CD4-positive, CD25-positive, alpha-beta regulatory T cell (primary cell): ENCODE measurements at regions not wholly inside any gene's neighbourhood (a gene's known extent, or its start where the extent isn't known, plus 50 kb on each side); places are given as distances from the start of the nearest gene placed in this dataset.
"Not testable (repeated sequence)": the region's sequence is repeated elsewhere in the genome, so short reads cannot be mapped to it uniquely, and the experiment has no call there.

Source experiments
- ATAC-seq, 2 donors: fragments of 150-1000 bp; cut with Tn5 transposase; one replicate each; pipeline ENCODE4 v1.10.0; 2021; ENCODE audit warnings: low read depth in 2 of 2, moderate number of reproducible peaks in 2 of 2, moderate library complexity in 1 of 2
- DNase-seq, 3 donors: peaks; one replicate each; pipeline versions ENCODE4 v3.0.0 to v3.0.0-alpha.2; 2012 to 2022; ENCODE audit warnings: mixed read lengths in 1 of 3
- H3K27ac ChIP-seq: one replicate; pipeline ENCODE4 v1.7.0; 2013; ENCODE audit warnings: mild to moderate bottlenecking, low read length; ENCODE audit not compliant: insufficient read depth, poor library complexity, severe bottlenecking
- H3K27me3 ChIP-seq: one replicate; pipeline ENCODE4 v1.7.0; 2013; ENCODE audit warnings: low read length; ENCODE audit not compliant: control insufficient read depth, insufficient read depth
- H3K36me3 ChIP-seq: one replicate; pipeline ENCODE4 v1.7.0; 2013; ENCODE audit warnings: mild to moderate bottlenecking, low read length, moderate library complexity; ENCODE audit not compliant: control insufficient read depth, insufficient read depth
- H3K4me1 ChIP-seq: 2 replicates; pipeline ENCODE4 v1.7.0; 2013; ENCODE audit warnings: mild to moderate bottlenecking, low read length; ENCODE audit not compliant: insufficient read depth, control insufficient read depth, poor library complexity, severe bottlenecking
- H3K4me3 ChIP-seq: one replicate; pipeline ENCODE4 v1.7.0; 2013; ENCODE audit warnings: low read depth, mild to moderate bottlenecking, low read length, moderate library complexity
- H3K9me3 ChIP-seq, 2 experiments: 1 replicate in 1 of 2; 2 replicates in 1 of 2; pipeline ENCODE4 v1.7.0; 2013; ENCODE audit warnings: low read length in 2 of 2, mild to moderate bottlenecking in 1 of 2, moderate library complexity in 1 of 2; ENCODE audit not compliant: control insufficient read depth in 2 of 2
- H3K27ac Mint-ChIP-seq, 3 donors: one replicate each; pipeline ENCODE4 v1.8.0; 2020 to 2022; ENCODE audit warnings: mild to moderate bottlenecking in 3 of 3, mixed read lengths in 3 of 3, moderate library complexity in 2 of 3
- H3K27me3 Mint-ChIP-seq: one replicate; pipeline ENCODE4 v1.8.0; 2022; ENCODE audit warnings: mild to moderate bottlenecking, mixed read lengths
- H3K36me3 Mint-ChIP-seq: one replicate; pipeline ENCODE4 v1.8.0; 2020; ENCODE audit warnings: mixed read lengths
- H3K4me1 Mint-ChIP-seq, 4 donors: one replicate each; pipeline ENCODE4 v1.8.0; 2020 to 2022; ENCODE audit warnings: mixed read lengths in 4 of 4, mild to moderate bottlenecking in 1 of 4
- H3K4me3 Mint-ChIP-seq, 4 donors: one replicate each; pipeline ENCODE4 v1.8.0; 2020 to 2022; ENCODE audit warnings: mild to moderate bottlenecking in 4 of 4, mixed read lengths in 4 of 4, moderate library complexity in 3 of 4
- H3K9me3 Mint-ChIP-seq, 7 donors: one replicate each; pipeline ENCODE4 v1.8.0; 2020 to 2022; ENCODE audit warnings: mixed read lengths in 7 of 7, mild to moderate bottlenecking in 3 of 7, moderate library complexity in 2 of 7

DNA sequence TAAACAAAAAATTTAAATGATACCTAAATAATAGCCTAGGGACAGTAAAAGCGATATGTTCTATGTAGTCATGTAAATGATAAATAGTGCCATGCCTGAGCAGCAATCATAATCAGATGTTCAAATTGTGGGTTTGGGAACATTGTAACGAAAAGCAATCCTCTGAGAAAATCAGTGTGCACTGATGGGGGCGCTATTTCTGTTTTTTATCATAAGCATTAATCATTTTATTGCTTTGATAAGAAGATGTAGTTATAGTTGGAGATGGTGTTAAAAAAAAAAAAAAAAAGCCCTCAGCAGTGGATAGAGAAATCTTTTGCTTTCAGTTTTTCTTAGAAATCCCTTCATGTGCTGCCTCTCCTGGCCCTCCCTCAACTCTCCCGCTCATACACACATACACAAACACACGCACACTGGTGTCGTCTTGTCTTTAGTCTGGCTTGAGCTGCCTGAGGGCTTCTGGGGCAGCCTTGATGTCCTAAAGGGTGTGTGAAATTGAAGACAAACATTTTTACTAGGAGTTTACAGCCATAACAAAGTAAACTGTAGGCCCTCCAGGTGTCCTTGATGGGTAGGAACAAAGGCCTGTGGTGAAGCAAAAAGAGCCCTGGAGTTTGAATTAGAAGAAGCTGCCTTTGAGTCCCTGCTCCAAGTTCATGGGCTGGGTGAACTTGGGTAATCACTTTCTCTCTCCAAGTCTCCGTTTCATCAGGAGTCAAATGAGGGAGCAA, 428.1 kb downstream of the SOX2 start:
- DNase-seq = no peak
- no peak overlapping the region for H3K4me3 Mint-ChIP-seq

GRCh38 chr3:182142928-182143327, 431.2 kb downstream of the SOX2 start:
- Mint-ChIP-seq H3K27ac (no peak overlapping the region), H3K4me3 (no peak overlapping the region), H3K36me3 (no peaks in the 10 kb centered on the region), H3K4me1 (no peaks in the 10 kb centered on the region), H3K27me3 (no peaks in the 10 kb centered on the region), H3K9me3 (no peaks in the 10 kb centered on the region)
- Histone ChIP-seq H3K27me3 (no peaks in the 10 kb centered on the region), H3K9me3 (no peaks in the 10 kb centered on the region), H3K36me3 (no peaks in the 10 kb centered on the region), H3K4me3 (no peak overlapping the region), H3K27ac (no peak overlapping the region), H3K4me1 (no peaks in the 10 kb centered on the region)
- ATAC-seq = no peak
- DNase-seq = no peak

More for the DNA sequence above, 428.1 kb downstream of the SOX2 start:
- Histone ChIP-seq H3K9me3 (no peaks in the 10 kb centered on the region), H3K4me3 (no peak overlapping the region), H3K27ac (no peak overlapping the region), H3K4me1 (no peaks in the 10 kb centered on the region), H3K36me3 (no peaks in the 10 kb centered on the region), H3K27me3 (no peaks in the 10 kb centered on the region)
- Mint-ChIP-seq H3K27ac (no peak overlapping the region), H3K36me3 (no peaks in the 10 kb centered on the region), H3K4me1 (no peaks in the 10 kb centered on the region), H3K9me3 (peaks cover 0 to 2% (median 0%) of the 10 kb centered on the region in 7 donors), H3K27me3 (no peaks in the 10 kb centered on the region)
- no peak for ATAC-seq

- H3K4me3 Mint-ChIP-seq = no peak overlapping the region
Observed at GRCh38 chr3:182143903-182144302, 432.2 kb downstream of the SOX2 start.

DNA sequence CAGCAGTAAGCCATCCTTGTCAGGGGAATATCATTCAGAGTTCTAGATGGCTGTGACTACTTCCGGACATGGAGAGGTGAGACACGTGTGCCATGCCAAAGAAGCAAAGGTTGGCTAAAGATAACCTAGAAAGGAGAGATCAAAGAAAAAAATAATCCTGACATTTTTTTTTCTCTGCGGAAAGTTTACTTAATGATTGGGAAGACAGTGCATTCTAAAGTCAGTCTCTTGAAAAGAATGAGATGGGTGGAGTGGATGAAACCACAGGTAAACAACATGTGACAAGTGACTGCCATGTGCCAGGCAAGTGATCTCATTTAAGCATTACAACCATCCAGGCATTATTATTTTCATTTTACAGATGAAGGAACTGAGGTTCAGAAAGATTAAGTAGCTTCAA, 436.6 kb downstream of the SOX2 start:
- H3K27ac Mint-ChIP-seq = no peak overlapping the region
- H3K27ac ChIP-seq = no peak overlapping the region
- no peaks in the 10 kb centered on the region for H3K36me3 ChIP-seq
- no peak overlapping the region for H3K4me3 Mint-ChIP-seq
- H3K4me3 ChIP-seq = no peak overlapping the region
- no peaks in the 10 kb centered on the region for H3K9me3 ChIP-seq
- ATAC-seq = no peak
- no peaks in the 10 kb centered on the region for H3K36me3 Mint-ChIP-seq
- H3K4me1 Mint-ChIP-seq = no peaks in the 10 kb centered on the region
- H3K9me3 Mint-ChIP-seq = peaks cover 2 to 13% (median 6%) of the 10 kb centered on the region in 7 donors
- no peaks in the 10 kb centered on the region for H3K27me3 ChIP-seq
- no peaks in the 10 kb centered on the region for H3K4me1 ChIP-seq
- DNase-seq = no peak
- H3K27me3 Mint-ChIP-seq = no peaks in the 10 kb centered on the region

More at GRCh38 chr3:182143903-182144302, 432.2 kb downstream of the SOX2 start:
- ATAC-seq = no peak
- Histone ChIP-seq H3K4me3 (no peak overlapping the region), H3K27ac (no peak overlapping the region), H3K4me1 (no peaks in the 10 kb centered on the region), H3K9me3 (no peaks in the 10 kb centered on the region), H3K27me3 (no peaks in the 10 kb centered on the region), H3K36me3 (no peaks in the 10 kb centered on the region)
- no peak for DNase-seq
- peaks cover 0 to under 1% (median 0%) of the 10 kb centered on the region in 7 donors for H3K9me3 Mint-ChIP-seq
- H3K36me3 Mint-ChIP-seq = no peaks in the 10 kb centered on the region
- no peak overlapping the region for H3K27ac Mint-ChIP-seq
- no peaks in the 10 kb centered on the region for H3K4me1 Mint-ChIP-seq
- H3K27me3 Mint-ChIP-seq = no peaks in the 10 kb centered on the region

GRCh38 chr3:182149594-182149993, 437.9 kb downstream of the SOX2 start:
- no peak overlapping the region for H3K27ac ChIP-seq
- H3K27me3 ChIP-seq = no peaks in the 10 kb centered on the region
- no peaks in the 10 kb centered on the region for H3K4me1 ChIP-seq
- H3K27ac Mint-ChIP-seq = no peak overlapping the region
- no peak for DNase-seq
- H3K36me3 ChIP-seq = no peaks in the 10 kb centered on the region
- H3K9me3 ChIP-seq = no peaks in the 10 kb centered on the region
- no peaks in the 10 kb centered on the region for H3K36me3 Mint-ChIP-seq
- H3K4me3 ChIP-seq = no peak overlapping the region
- no peak overlapping the region for H3K4me3 Mint-ChIP-seq
- H3K27me3 Mint-ChIP-seq = no peaks in the 10 kb centered on the region
- no peaks in the 10 kb centered on the region for H3K4me1 Mint-ChIP-seq
- peaks cover 2 to 13% (median 6%) of the 10 kb centered on the region in 7 donors for H3K9me3 Mint-ChIP-seq
- no peak for ATAC-seq

- H3K9me3 ChIP-seq, ATAC-seq, H3K27me3 ChIP-seq, H3K27ac Mint-ChIP-seq, DNase-seq, H3K4me1 ChIP-seq, H3K4me3 ChIP-seq, H3K27me3 Mint-ChIP-seq, H3K4me3 Mint-ChIP-seq, H3K4me1 Mint-ChIP-seq, H3K36me3 Mint-ChIP-seq, H3K27ac ChIP-seq, H3K36me3 ChIP-seq: not testable (repeated sequence)
- peaks cover 0 to 12% (median 8%) of the 10 kb centered on the region in 7 donors for H3K9me3 Mint-ChIP-seq
Observed at GRCh38 chr3:182156326-182156725, 444.6 kb downstream of the SOX2 start.

GRCh38 chr3:182165234-182165633, 453.5 kb downstream of the SOX2 start:
- ATAC-seq (no peak), DNase-seq (no peak)
- Histone ChIP-seq H3K4me1 (no peaks in the 10 kb centered on the region), H3K36me3 (no peaks in the 10 kb centered on the region), H3K27me3 (no peaks in the 10 kb centered on the region), H3K4me3 (no peak overlapping the region), H3K9me3 (no peaks in the 10 kb centered on the region), H3K27ac (no peak overlapping the region)
- H3K4me1 Mint-ChIP-seq = no peaks in the 10 kb centered on the region
- no peak overlapping the region for H3K27ac Mint-ChIP-seq
- H3K9me3 Mint-ChIP-seq = no peaks in the 10 kb centered on the region
- H3K4me3 Mint-ChIP-seq = no peak overlapping the region
- H3K27me3 Mint-ChIP-seq = no peaks in the 10 kb centered on the region
- H3K36me3 Mint-ChIP-seq = no peaks in the 10 kb centered on the region

DNA sequence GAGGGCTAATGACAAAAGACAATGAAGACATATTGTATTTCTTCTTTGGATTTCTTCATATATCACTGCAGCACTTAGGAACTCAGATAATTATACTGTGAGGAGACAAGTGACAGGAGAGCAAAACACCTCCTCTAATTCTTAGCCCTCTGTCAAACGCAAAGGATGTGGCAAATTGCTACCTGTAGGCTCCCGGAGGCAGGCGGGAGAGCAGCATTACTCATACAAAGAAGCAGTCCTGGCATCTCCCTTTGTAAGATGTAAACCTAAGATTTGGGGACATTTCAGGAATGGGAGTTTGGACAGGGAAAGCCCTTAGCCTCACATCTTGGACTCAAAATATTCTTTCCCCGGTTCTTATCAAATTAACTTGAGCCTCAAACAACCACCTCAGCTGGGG, 460.8 kb downstream of the SOX2 start:
- Histone ChIP-seq H3K36me3 (no peaks in the 10 kb centered on the region), H3K4me1 (no peaks in the 10 kb centered on the region), H3K27ac (no peak overlapping the region), H3K9me3 (no peaks in the 10 kb centered on the region), H3K4me3 (no peak overlapping the region), H3K27me3 (no peaks in the 10 kb centered on the region)
- Mint-ChIP-seq H3K27me3 (no peaks in the 10 kb centered on the region), H3K4me3 (no peak overlapping the region), H3K4me1 (no peaks in the 10 kb centered on the region), H3K27ac (no peak overlapping the region), H3K9me3 (peaks cover 0 to 8% (median 0%) of the 10 kb centered on the region in 7 donors), H3K36me3 (no peaks in the 10 kb centered on the region)
- DNase-seq (no peak), ATAC-seq (no peak)
